GM12864 (cell line): ENCODE measurements at regions not wholly inside any gene's neighbourhood (a gene's known extent, or its start where the extent isn't known, plus 50 kb on each side); places are given as distances from the start of the nearest gene placed in this dataset.
"Not testable (repeated sequence)": the region's sequence is repeated elsewhere in the genome, so short reads cannot be mapped to it uniquely, and the experiment has no call there.

Experiments used
- DNase-seq: peaks from one replicate; pipeline ENCODE4 v3.0.0-alpha.2; 2011; ENCODE audit warnings: low read depth
- H3K4me3 ChIP-seq: 2 replicates; pipeline ENCODE4 v1.5.1; 2011; ENCODE audit warnings: mild to moderate bottlenecking, low read depth, low read length, control low read depth
- CTCF ChIP-seq: IDR thresholded peaks from 2 replicates; pipeline ENCODE4 v1.5.1; 2011; ENCODE audit warnings: low read depth, mild to moderate bottlenecking, moderate library complexity, low read length, control low read depth, inconsistent platforms; ENCODE audit errors: missing control alignments

DNA sequence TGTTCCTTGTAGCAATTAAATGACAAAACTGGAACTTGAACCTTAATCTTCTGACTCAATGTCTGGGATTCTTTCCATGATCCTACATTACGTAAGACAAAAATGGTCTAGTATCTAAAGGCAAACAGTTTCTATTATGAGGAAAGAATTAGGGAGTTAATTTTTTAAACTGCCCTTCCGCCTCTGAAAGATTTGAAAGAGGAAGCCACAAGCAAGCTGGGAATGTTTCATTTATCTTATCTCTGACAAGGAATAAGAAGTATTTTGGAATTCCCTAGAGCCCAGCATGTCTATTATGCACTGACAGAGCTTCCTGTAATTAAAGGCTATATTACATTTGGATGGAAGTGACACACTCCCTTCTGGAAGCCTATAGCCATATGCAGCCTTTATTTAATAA lies 558.8 kb upstream of the CDH2 start:
- DNase-seq: no peak

DNA sequence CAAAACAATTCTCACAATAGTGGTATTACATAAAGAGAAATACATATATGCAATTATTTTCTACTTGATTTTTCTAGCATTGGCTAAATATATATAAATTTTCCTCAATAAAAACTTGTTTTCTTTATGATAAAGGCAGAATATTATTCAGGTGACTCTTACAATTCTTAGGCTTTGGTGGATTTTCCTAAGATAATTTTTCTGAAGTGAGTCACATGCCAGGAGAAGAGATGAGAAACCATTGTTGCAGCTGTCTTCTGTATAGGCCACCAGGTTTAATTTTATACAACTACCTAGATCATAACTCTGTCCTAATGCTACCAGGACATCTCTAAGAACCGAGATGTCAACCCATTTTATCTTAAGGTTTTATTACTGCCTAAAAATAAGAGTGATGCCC lies 552.4 kb upstream of the CDH2 start:
- DNase-seq: no peak
- no peak overlapping the region for H3K4me3 ChIP-seq

More for the DNA sequence above, 558.8 kb upstream of the CDH2 start:
- no peak for TF ChIP-seq CTCF
- no peak overlapping the region for H3K4me3 ChIP-seq

DNA sequence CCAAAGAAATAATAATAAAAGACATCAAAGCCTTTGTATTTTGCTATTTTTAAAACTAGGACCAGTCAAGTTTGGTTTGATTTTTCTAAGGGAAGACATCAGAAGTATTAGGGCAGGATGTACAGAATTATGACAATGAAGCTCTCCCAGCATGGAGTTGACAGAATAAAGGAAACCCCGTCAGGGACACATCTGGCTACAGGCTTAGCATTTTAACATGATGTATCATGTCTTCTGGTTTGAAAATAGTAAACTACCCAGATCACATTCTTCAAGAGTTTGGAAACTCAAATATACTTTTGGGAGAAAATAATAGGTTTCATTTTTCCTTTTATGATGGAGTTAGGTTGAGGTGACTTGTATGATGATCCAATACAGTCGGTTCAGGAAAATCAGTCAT lies 552.0 kb upstream of the CDH2 start:
- DNase-seq: no peak
- no peak for TF ChIP-seq CTCF
- no peak overlapping the region for H3K4me3 ChIP-seq

More for the DNA sequence above, 552.4 kb upstream of the CDH2 start:
- TF ChIP-seq CTCF: no peak

DNA sequence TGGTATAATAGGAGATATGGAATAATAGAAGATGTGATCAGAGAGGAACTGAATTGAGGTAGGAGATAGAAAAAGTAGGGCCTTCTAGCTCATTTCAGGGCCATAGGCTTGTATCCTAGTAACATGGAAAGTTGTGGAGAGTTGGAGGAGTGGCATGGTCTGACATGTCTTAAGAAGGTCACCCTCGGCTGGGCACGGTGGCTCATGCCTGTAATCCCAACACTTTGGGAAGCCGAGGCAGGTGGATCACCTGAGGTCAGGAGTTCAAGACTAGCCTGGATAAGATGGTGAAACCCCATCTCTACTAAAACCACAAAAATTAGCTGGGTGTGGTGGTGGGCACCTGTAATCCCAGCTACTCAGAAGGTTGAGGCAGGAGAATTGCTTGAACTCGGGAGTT lies 550.3 kb upstream of the CDH2 start:
- not testable (repeated sequence) for DNase-seq, H3K4me3 ChIP-seq

GRCh38 chr18:28725876-28726275 lies 548.9 kb upstream of the CDH2 start:
- no peak overlapping the region for H3K4me3 ChIP-seq
- DNase-seq: no peak
- TF ChIP-seq CTCF: no peak

DNA sequence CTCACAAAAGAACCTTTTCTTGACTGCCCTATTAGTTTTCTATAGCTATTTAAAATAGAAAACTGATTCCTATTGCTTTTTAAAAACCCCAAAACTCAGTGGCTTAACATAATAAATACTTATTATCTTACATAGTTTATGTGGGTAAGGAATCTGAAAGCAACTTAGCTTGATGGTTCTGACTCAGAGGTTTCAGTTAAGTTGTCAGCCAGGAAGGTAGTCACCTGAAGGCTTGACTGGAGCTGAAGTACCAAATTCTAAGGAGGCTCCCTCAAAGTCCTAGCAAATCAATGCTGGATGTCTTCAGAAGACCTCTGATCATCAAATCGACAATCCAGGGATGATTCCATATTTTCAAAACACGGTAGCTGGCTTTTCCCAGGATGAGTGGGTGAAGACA lies 546.6 kb upstream of the CDH2 start:
- no peak for DNase-seq
- H3K4me3 ChIP-seq: no peak overlapping the region
- TF ChIP-seq CTCF: no peak

GRCh38 chr18:28718696-28719095 lies 541.8 kb upstream of the CDH2 start:
- TF ChIP-seq CTCF: no peak
- no peak for DNase-seq

GRCh38 chr18:28716338-28716737 lies 539.4 kb upstream of the CDH2 start:
- no peak overlapping the region for H3K4me3 ChIP-seq
- no peak for TF ChIP-seq CTCF
- no peak for DNase-seq

More at GRCh38 chr18:28718696-28719095, 541.8 kb upstream of the CDH2 start:
- H3K4me3 ChIP-seq: no peak overlapping the region
